ENCODE measurements at regions not wholly inside any gene's neighbourhood (a gene's known extent, or its start where the extent isn't known, plus 50 kb on each side); places are given as distances from the start of the nearest gene placed in this dataset.
"Not testable (repeated sequence)": the region's sequence is repeated elsewhere in the genome, so short reads cannot be mapped to it uniquely, and the experiment has no call there.

DNA sequence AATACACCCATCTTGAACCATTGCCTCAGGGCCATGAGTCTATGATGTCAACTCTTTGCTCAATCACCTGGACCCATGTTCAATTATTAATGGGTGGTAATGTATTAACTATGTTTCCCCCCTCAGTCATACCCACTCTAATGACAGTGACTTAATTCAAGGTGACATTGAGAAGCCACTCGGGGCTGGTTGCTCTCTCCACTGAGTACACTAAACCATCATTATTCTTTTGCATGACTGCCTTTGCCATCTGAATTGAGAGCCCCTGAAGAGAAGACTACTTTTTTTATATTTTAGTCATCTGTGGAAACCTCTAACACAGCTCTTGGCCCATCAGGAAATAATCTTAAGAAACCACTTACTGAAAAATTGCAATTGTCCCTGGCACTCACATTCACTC, 139.2 kb upstream of the SOX21 start:
- no peak for DNase-seq
- Histone ChIP-seq H3K9me3 (no peaks in the 10 kb centered on the region), H3K27ac (no peak overlapping the region), H3K4me1 (no peaks in the 10 kb centered on the region), H3K4me3 (no peak overlapping the region), H3K36me3 (no peaks in the 10 kb centered on the region), H3K27me3 (no peaks in the 10 kb centered on the region)
- WGBS, 2 donors = 87 to 91% methylated on average over 1 of the region's 1 CpG
- TF ChIP-seq POLR2AphosphoS5 (IDR thresholded peaks at IDR 0.05) = no peak
- intact Hi-C loops (cut with DNase I) = no loop called here

DNA sequence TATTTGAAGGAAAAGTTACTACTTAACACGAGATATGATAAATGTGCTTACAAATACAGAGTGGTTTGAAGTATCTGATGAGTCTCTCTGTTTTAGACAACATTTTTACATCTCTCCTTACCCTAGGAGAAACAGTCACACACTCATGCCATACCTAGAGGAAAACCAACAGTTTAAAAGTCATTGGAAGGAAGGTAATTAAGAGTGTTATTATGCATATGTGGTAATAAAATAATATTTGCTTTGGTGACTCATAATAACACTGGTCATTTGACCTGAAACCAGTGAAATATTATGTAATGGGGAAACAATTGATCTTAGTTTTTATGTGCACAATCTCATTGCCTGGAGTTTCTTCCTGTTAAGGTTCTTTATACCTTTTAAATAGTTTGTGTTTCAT, 136.9 kb upstream of the SOX21 start:
- intact Hi-C loops (cut with DNase I) = no loop called here
- Histone ChIP-seq H3K36me3 (no peaks in the 10 kb centered on the region), H3K9me3 (no peaks in the 10 kb centered on the region), H3K27ac (no peak overlapping the region), H3K27me3 (no peaks in the 10 kb centered on the region), H3K4me1 (no peaks in the 10 kb centered on the region), H3K4me3 (no peak overlapping the region)
- 27 to 54% methylated on average over 1 of the region's 1 CpG for WGBS, 2 donors
- TF ChIP-seq, protein P1, sequence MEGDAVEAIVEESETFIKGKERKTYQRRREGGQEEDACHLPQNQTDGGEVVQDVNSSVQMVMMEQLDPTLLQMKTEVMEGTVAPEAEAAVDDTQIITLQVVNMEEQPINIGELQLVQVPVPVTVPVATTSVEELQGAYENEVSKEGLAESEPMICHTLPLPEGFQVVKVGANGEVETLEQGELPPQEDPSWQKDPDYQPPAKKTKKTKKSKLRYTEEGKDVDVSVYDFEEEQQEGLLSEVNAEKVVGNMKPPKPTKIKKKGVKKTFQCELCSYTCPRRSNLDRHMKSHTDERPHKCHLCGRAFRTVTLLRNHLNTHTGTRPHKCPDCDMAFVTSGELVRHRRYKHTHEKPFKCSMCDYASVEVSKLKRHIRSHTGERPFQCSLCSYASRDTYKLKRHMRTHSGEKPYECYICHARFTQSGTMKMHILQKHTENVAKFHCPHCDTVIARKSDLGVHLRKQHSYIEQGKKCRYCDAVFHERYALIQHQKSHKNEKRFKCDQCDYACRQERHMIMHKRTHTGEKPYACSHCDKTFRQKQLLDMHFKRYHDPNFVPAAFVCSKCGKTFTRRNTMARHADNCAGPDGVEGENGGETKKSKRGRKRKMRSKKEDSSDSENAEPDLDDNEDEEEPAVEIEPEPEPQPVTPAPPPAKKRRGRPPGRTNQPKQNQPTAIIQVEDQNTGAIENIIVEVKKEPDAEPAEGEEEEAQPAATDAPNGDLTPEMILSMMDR (IDR thresholded peaks at IDR 0.05) = no peak
- TF ChIP-seq EP300 (IDR thresholded peaks at IDR 0.05) = no peak
- TF ChIP-seq POLR2AphosphoS5 (IDR thresholded peaks at IDR 0.05) = no peak
- TF ChIP-seq POLR2A (IDR thresholded peaks at IDR 0.05) = no peak
- DNase-seq = no peak

DNA sequence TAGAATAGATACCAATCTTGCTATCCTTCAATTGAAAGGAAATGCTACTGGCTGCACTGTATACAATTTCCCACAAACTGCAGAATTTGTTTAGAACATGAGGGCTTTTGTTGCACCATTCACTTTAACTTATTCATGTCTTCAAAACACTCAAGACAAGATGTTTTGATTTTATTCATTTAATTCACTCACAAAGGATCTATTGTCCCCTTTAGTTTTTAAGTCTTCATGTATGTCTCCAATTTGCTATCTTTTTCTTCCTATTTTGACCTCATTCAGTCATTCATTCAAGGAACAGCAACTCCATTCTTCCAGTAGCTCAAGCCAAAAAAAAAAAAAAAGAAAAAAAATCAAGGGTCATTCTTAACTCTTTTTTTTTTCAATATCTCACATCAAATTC, 130.6 kb upstream of the SOX21 start:
- Histone ChIP-seq H3K27me3 (no peaks in the 10 kb centered on the region), H3K27ac (no peak overlapping the region), H3K4me3 (no peak overlapping the region), H3K4me1 (no peaks in the 10 kb centered on the region), H3K36me3 (no peaks in the 10 kb centered on the region), H3K9me3 (no peaks in the 10 kb centered on the region)
- intact Hi-C loops (cut with DNase I) = no loop called here
- no peak for TF ChIP-seq POLR2AphosphoS5 (IDR thresholded peaks at IDR 0.05)
- TF ChIP-seq, protein P1 (IDR thresholded peaks at IDR 0.05) = no peak
- TF ChIP-seq EP300 (IDR thresholded peaks at IDR 0.05) = no peak
- no peak for TF ChIP-seq POLR2A (IDR thresholded peaks at IDR 0.05)
- DNase-seq = no peak

DNA sequence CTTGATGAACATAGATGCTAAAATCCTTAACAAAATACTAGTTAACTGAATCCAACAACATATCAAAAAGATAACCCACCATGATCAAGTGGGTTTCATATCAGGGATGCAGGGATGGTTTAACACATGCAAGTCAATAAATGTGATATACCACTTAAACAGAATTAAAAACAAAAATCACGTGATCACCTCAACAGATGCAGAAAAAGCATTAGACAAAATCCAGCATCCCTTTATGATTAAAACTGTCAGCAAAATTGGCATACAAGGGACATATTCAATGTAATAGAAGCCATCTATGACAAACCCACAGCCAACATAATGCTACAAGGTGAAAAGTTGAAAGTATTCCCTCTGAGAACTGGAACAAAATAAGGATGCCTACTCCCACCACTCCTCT, 124.7 kb upstream of the SOX21 start:
- 88 to 89% methylated on average over 1 of the region's 1 CpG for WGBS, 2 donors
- DNase-seq; intact Hi-C loops (cut with DNase I); H3K9me3 ChIP-seq; H3K27ac ChIP-seq; H3K36me3 ChIP-seq; H3K27me3 ChIP-seq; H3K4me1 ChIP-seq; H3K4me3 ChIP-seq: not testable (repeated sequence)

DNA sequence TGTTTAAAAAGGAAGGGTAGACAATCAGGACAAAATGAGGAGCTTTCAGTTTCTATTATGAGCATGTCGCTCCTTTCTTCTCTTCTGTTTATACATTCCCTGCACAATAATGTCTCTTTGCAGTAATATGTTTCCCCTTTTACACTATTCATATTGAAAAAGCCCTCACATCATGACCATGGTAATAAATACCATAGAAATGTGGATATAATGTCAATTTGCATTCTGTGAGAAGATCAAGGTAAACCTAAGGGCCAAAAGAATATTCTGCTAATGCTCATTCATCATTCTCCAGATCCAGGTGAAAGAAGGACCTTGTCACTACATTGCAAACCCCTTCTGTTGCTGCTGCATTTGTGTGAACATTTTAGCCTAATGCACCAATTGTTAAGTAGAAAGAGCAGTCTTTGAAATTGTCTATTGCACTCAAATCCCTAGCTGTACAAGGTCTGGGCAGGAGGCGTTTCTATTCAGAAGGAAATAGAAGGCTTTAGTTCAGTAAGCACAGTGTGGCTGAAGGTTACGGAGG, 117.6 kb upstream of the SOX21 start:
- DNase-seq = no peak
- 78 to 85% methylated on average over 3 of the region's 3 CpGs for WGBS, 2 donors

More for the DNA sequence above, 117.6 kb upstream of the SOX21 start:
- intact Hi-C loops (cut with DNase I) = no loop called here
- no peak overlapping the region for H3K4me3 ChIP-seq
- H3K4me1 ChIP-seq = peaks cover 0 to 6% (median 0%) of the 10 kb centered on the region in 4 donors
- no peak for TF ChIP-seq POLR2A (IDR thresholded peaks at IDR 0.05)
- TF ChIP-seq POLR2AphosphoS5 (IDR thresholded peaks at IDR 0.05) = no peak
- TF ChIP-seq, protein P1 (IDR thresholded peaks at IDR 0.05) = no peak
- no peak for TF ChIP-seq EP300 (IDR thresholded peaks at IDR 0.05)
- H3K27ac ChIP-seq = no peak overlapping the region
- H3K36me3 ChIP-seq = no peaks in the 10 kb centered on the region
- no peaks in the 10 kb centered on the region for H3K27me3 ChIP-seq
- peaks cover 0 to under 1% (median 0%) of the 10 kb centered on the region in 4 donors for H3K9me3 ChIP-seq

Data from sigmoid colon (tissue), 6 donors.